ENCODE measurements at regions not wholly inside any gene's neighbourhood (a gene's known extent, or its start where the extent isn't known, plus 50 kb on each side); places are given as distances from the start of the nearest gene placed in this dataset.

DNA sequence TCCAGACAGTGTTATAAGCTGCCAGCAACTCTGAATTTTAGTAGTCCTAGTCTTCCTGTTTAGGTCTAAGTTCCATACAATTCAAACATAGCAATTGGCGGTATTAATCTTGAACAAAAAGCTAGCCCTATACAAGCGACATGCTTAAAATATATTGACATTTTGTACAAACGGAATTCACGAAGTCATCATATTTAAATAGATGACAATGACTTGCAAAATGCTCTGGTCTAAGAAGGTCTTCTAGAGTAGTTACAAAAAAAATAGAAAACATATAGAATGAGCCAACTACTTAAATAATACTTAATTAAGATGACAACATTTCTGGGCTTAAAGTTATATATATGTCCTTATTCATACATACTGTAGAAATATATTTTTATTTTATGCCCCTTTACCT, 446.6 kb downstream of the ANKRD7 start:
- DNase-seq (ENCODE audit: low read depth in 3 of 3, low spot score in 2 of 3), result no peak

DNA sequence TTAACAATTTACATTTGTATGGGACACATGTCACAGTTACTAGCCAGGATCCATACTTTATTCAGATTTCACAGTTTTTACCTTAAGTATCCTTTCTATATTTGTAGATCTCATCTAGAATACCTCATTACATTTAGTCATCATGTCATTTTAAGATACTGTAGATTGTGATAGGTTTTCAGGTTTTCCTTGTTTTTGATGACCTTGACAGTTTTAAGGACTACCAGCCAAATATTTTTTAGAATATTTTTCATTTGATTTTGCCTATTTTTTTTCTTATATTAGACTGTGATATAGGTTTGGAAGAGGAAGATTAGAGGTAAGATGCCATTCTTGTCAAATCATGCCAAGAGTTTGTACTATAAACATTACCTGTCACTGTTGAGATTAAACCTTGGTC, 460.3 kb downstream of the ANKRD7 start:
- no peak for DNase-seq (ENCODE audit: low read depth in 3 of 3, low spot score in 2 of 3)

DNA sequence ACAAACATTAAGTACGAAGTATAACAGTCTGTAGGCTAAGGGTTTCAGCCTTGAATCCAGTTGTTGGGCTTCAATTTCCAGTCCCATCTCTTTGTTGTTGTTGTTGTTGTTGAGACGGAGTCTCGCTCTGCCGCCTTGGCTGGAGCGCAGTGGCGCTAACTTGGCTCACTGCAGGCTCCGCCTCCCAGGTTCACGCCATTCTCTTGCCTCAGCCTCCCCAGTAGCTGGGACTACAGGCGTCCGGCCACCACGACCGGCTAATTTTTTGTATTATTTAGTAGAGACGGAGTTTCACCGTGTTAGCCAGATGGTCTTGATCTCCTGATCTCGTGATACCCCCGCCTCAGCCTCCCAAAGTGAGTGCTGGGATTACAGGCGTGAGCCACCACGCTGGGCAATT, 464.9 kb downstream of the ANKRD7 start:
- DNase-seq (ENCODE audit: low read depth in 3 of 3, low spot score in 2 of 3), result no peak

DNA sequence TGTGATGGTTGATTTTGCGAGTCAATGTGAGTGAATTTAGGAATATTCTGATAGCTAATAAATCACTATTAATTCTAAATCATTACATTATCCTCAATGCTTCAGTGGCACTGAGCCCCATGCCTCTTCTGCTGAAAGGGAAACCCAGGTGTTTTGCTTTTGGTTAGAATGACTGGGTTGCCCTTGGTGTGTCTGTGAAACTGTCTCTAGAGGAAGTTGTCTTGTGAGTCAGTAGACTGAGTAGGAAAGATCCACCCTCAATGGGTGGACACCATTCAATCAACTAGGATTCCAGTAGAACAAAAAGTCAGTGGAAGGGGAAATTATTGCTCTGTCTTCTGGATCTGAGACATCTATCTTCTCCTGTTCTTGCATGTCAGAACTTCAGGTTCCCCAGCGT, 472.4 kb downstream of the ANKRD7 start:
- no peak for DNase-seq (ENCODE audit: low read depth in 3 of 3, low spot score in 2 of 3)

GRCh38 chr7:118699222-118699621, 474.7 kb downstream of the ANKRD7 start:
- DNase-seq (ENCODE audit: low read depth in 3 of 3, low spot score in 2 of 3), result no peak

- DNase-seq (ENCODE audit: low read depth in 3 of 3, low spot score in 2 of 3), result no peak
Measured at GRCh38 chr7:118708741-118709140, 484.2 kb downstream of the ANKRD7 start.

GRCh38 chr7:118711688-118712087, 487.2 kb downstream of the ANKRD7 start:
- no peak for DNase-seq (ENCODE audit: low read depth in 3 of 3, low spot score in 2 of 3)

GRCh38 chr7:118713039-118713438, 488.5 kb downstream of the ANKRD7 start:
- no peak for DNase-seq (ENCODE audit: low read depth in 3 of 3, low spot score in 2 of 3)

DNA sequence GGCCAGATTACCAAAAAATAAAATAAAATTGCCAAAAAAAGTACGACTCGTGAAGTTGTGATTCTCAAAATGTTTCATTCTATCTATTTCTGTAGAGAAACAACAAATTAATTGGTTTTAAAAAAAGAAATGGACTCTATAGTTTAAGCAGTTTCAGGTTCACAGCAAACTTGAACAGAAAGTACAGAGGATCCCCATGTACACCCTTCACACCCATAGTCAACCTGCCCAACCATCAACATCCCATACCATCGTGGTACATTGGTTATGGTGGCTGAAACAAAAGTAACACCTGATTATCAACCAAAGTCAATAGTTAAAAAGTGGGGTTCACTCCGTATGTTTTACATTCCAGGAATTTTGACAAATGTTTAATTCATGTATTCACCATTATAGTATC, 496.1 kb downstream of the ANKRD7 start:
- DNase-seq (ENCODE audit: low read depth in 3 of 3, low spot score in 2 of 3), result no peak

DNA sequence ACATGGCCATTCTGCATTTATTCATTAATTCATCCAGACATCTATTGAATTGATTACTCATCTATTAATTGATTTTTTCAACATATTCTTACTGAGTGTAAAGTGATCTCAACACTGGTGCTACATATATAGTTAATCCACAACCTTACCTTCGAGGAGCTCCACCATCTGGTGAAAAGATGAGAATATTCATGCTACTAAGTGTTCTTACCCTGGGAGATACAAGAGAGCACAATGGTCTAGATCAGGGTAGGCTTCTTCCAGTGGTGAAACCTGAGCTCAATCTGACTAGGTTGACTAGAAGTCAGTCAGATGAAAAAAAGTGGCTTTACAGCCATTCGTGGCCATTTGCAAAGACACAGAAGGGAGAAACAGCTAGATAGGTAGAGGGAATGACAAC, 507.4 kb downstream of the ANKRD7 start:
- no peak for DNase-seq (ENCODE audit: low read depth in 3 of 3, low spot score in 2 of 3)

- no peak for DNase-seq (ENCODE audit: low read depth in 3 of 3, low spot score in 2 of 3)
Measured at GRCh38 chr7:118734541-118734940, 510.0 kb downstream of the ANKRD7 start.

DNA sequence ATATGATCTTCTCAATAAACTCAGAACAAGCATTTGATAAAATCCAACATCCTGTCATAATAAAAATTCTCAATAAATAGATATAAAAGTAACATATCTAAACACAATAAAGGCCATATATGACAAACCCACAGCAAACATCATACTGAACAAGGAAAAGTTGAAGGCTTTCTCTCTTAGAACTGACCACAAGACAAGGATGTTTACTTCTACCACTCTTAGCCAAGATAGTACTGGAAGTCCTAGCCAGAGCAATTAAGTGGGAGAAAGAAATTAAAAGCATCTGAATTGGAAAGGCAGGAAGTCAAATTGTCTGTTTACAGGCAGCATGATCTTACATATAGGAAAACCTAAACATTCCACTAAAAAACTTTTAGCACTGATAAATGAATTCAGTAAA, 510.9 kb downstream of the ANKRD7 start:
- DNase-seq (ENCODE audit: low read depth in 3 of 3, low spot score in 2 of 3), result no peak

- no peak for DNase-seq (ENCODE audit: low read depth in 3 of 3, low spot score in 2 of 3)
Measured at GRCh38 chr7:118737935-118738334, 513.4 kb downstream of the ANKRD7 start.

DNA sequence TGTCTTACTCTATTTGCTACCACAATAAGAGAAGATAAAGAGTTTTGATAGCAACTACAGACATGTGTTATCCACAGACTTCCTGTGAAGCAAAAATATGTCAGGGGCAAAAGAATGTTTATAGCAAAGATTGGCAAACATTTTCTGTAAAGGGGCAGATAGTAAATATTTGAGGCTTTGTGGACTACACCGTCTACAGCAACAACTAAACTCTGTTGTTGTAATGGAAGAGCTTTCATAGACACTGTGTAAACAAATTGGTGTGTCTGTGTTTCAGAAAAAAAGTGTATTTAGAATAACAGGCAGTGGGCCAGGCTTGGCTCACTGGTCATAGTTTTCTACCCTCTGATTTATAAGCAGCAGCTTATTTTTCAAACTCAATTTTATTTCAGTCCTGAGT, 521.4 kb downstream of the ANKRD7 start:
- no peak for DNase-seq (ENCODE audit: low read depth in 3 of 3, low spot score in 2 of 3)

DNA sequence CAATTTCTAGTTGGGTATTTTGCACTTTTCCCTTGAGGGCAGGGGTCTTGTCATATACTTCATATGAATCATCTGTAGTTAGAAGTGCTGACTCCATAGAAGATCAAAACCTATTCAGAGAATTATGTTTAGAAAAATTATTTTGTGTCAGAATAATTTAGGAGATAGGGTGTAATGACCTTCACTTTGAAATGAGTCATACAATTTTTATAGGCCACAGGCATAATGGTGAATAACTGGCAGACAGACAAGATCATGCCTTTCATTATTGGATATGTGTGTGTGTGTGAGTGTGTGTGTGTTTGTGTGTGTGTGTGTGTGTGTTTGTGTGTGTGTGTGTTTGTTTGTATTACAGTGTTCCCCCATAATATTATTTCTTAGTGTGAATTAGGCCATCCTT, 523.0 kb downstream of the ANKRD7 start:
- no peak for DNase-seq (ENCODE audit: low read depth in 3 of 3, low spot score in 2 of 3)

DNA sequence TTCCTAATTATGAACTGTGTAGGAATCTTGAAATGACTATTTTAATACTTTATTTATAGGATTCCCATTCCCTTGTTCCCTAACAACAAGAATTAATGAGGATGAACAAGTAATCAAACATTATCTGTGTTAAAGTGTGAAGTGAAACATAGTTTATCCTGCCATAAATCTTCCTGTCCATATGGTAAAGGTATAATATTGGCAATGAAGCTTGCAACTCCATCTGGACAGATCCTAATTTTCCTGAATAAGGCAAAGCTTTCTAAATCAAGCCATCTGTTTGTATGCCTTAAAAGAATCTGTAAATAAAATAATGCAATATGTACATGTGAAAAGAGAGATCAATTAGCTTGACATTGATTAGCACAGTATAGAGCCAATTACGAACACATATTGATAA, 529.0 kb downstream of the ANKRD7 start:
- DNase-seq (ENCODE audit: low read depth in 3 of 3, low spot score in 2 of 3), result no peak

DNA sequence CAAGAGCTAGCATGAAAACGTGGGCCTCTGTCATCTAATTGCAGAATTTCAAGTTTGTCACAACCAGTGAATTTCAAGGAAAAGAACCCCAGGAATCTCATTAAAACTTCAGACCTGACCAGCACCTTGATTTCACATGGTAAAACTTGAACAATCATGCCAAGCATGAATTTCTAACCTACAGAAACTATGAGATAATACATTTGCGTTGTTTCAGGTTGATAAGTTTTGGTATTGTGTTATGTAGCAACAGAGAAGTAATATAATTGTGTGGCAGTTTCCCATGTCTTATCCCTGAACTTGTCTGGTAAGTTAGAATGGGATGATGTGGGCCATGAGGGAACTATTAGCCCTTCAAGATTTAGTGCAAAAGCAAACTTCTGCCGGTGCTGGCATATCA, 530.1 kb downstream of the ANKRD7 start:
- DNase-seq (ENCODE audit: low read depth in 3 of 3, low spot score in 2 of 3), result no peak

DNA sequence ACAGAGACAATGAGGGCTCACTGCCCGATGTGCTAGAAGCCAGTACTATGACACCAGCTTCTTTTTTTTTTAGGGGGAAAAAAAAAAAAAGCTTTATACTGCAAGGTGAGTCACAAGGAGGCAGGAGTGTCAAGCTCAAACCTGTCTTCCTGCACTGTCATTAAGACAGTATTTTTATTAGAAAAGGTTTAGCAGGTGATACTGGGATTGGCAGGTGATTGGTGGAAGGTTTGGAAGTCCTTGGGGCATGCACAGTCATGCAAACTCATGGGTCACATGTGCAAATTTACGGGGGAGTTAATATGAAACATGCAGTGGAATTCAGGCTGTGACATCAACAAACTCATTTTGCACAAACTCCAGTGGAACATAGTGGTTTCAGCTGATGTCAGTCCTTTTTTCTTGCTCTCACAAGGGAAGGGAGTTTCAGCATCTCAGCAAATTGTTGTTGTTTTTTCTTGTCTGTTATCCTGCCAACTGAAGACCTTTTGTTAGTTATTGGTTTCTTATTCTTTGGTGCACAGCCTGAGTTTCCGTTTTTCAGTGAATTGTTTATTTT, 530.6 kb downstream of the ANKRD7 start:
- DNase-seq (ENCODE audit: low read depth in 3 of 3, low spot score in 2 of 3), result no peak

GRCh38 chr7:118757066-118757465, 532.6 kb downstream of the ANKRD7 start:
- DNase-seq (ENCODE audit: low read depth in 3 of 3, low spot score in 2 of 3), result no peak

DNA sequence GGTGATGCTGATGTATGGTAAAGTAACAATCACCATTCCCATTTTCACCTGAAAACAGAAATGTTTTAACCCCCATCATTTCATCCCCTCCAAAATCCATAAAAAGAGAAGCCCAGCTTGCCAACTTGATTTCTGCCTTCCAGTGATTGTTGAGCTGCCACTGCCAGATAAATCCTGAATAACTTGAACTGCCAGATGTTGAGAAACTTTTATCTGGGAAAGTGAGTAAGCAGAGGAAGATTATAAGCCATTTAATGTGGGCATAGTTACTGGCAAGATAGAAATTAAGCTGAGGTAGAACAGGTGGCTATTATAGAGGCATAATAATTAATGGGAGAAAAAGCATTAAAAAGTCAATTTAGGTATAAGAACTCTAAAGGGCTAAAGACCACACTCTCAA, 534.1 kb downstream of the ANKRD7 start:
- DNase-seq (ENCODE audit: low read depth in 3 of 3, low spot score in 2 of 3), result no peak

DNA sequence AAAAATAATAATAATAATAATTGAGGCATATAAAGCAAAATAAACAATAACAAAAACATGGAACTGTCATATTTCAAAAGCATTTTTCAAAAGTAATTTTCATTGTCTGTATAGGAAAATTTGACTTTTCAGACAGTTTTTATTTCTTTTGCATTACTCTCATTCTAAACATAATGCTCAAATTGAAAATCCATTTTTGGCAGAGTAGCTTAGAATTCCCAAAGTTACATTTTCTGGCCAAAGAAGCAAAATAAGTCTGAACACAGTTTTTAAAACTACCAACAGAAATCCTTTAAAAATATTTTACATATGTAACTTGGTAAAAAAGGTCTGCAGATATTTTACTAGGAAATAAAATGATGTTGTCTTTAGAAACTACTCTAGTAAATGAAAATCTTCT, 535.4 kb downstream of the ANKRD7 start:
- no peak for DNase-seq (ENCODE audit: low read depth in 3 of 3, low spot score in 2 of 3)

DNA sequence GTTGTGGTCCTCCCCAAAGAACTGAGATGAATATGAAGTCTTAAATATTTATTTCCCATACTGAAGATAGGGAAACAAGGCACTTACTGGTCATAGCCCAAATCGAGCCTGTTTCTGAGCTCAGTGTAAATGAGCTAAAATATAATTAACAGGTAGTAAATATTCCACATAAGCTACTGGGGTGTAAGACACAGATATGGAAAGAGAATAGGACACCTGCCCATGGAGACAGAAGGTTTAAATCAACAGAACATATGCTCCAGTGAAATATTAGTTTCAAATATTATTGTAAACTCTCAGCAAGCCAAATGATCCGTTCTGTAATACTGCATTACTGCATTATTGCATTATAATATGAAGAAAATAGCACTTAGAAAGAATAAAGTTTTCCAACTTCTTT, 537.9 kb downstream of the ANKRD7 start:
- no peak for DNase-seq (ENCODE audit: low read depth in 3 of 3, low spot score in 2 of 3)

DNA sequence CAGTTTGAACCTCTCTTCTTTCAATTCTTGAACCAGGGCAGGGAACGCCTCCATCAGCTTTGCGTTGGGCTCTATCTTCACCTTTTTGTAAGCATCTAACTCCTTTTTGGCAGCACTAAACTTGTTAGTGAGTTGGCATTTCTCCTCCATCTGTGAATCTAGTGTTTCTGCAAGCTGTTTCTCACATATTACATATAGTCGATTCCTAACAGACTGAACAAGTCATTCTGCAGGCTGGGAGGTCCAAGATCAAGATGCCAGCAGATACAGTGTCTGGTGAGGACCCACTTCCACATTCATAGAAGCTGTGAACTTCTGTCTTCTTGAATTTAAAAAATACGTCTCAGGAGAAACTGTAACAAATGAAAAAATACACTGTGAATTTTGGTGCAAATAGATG, 539.7 kb downstream of the ANKRD7 start:
- DNase-seq (ENCODE audit: low read depth in 3 of 3, low spot score in 2 of 3), result no peak

- no peak for DNase-seq (ENCODE audit: low read depth in 3 of 3, low spot score in 2 of 3)
Measured at GRCh38 chr7:118771672-118772071, 547.2 kb downstream of the ANKRD7 start.

Data from right renal cortex interstitium (tissue), 3 donors.